ENCODE measurements at regions not wholly inside any gene's neighbourhood (a gene's known extent, or its start where the extent isn't known, plus 50 kb on each side); places are given as distances from the start of the nearest gene placed in this dataset.

DNA sequence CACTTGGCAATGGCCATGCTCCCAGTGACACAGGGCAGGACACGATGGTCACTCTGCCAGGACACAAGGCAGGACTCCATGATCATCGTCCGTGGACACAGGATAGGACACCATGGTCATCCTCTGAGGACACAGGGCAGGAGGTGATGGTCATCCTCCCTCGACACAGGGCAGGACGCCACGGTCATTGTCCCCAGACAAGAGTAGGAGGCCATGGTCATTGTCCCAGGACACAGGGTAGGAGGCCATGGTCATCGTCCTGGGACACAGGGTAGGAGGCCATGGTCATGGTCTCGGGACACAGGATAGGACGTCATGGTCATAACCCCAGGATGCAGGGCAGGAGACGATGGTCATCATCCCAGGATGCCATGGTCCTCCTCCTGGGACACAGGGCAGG lies 289.2 kb downstream of the TCERG1L start:
- Histone ChIP-seq H3K79me1 (ENCODE audit: insufficient read depth, low read depth, low read length, poor library complexity, severe bottlenecking) (no peaks in the 10 kb centered on the region), H4K5ac (ENCODE audit: insufficient read length, low read depth, low read length) (no peak overlapping the region), H2BK20ac (ENCODE audit: low read depth, low read length, poor library complexity, severe bottlenecking) (no peak overlapping the region), H4K91ac (ENCODE audit: insufficient read length, low read depth, low read length) (no peak overlapping the region), H3K27ac (ENCODE audit: insufficient read length, low read depth, low read length) (no peak overlapping the region), H3K4me2 (ENCODE audit: insufficient read depth, insufficient read length, low read length) (no peak overlapping the region), H3K23me2 (ENCODE audit: insufficient read length, low read depth, low read length, poor library complexity, severe bottlenecking) (no peaks in the 10 kb centered on the region), H2BK15ac (ENCODE audit: low read depth, low read length) (no peak overlapping the region), H2BK5ac (ENCODE audit: insufficient read length, low read length) (no peak overlapping the region), H3K79me2 (ENCODE audit: insufficient read depth, low read length) (no peaks in the 10 kb centered on the region), H3K9ac (ENCODE audit: extremely low read depth, insufficient read length, low read length) (no peak overlapping the region), H2AK5ac (ENCODE audit: insufficient read length, low read length) (no peak overlapping the region), H3K23ac (ENCODE audit: insufficient read length, low read depth, low read length) (no peak overlapping the region), H3K9me3 (ENCODE audit: control insufficient read depth, low read depth, low read length) (no peaks in the 10 kb centered on the region), H2BK120ac (ENCODE audit: low read depth, low read length, poor library complexity, severe bottlenecking) (no peak overlapping the region), H3K18ac (ENCODE audit: insufficient read length, low read depth, low read length) (no peak overlapping the region), H2BK12ac (ENCODE audit: insufficient read length, low read depth, low read length) (no peak overlapping the region), H3T11ph (ENCODE audit: low read length) (no peak overlapping the region), H3K56ac (ENCODE audit: insufficient read length, low read depth, low read length) (no peak overlapping the region), H3K4ac (ENCODE audit: low read depth, low read length) (no peak overlapping the region), H4K20me1 (ENCODE audit: control insufficient read depth, insufficient read depth, insufficient read length) (no peaks in the 10 kb centered on the region), H3K14ac (ENCODE audit: insufficient read depth, low read length) (peak overlapping the region; percentile 11; the same call in 1 of the 2 replicates), H2AFZ (ENCODE audit: low read length) (no peak overlapping the region), H3K27me3 (ENCODE audit: insufficient read depth, low read length) (no peaks in the 10 kb centered on the region), H4K8ac (replicated peaks; ENCODE audit: insufficient read length, low read depth, low read length) (peak overlapping the region; percentile 36), H3K4me1 (ENCODE audit: insufficient read depth, low read length) (no peaks in the 10 kb centered on the region)
- Mint-ChIP-seq H3K27ac (no peak overlapping the region), H3K36me3 (ENCODE audit: insufficient read depth in 1 of 3, low read depth in 3 of 3) (no peaks in the 10 kb centered on the region; a peak in 1 of 7 replicates), H3K4me3 (no peak overlapping the region), H3K9me3 (no peaks in the 10 kb centered on the region; a peak in 1 of 5 replicates), H3K4me1 (peaks cover 6 to 10% of the 10 kb centered on the region in 2 experiments; a peak in 3 of 4 replicates), H3K27me3 (ENCODE audit: low read depth) (peaks cover 2% of the 10 kb centered on the region)
- TF ChIP-seq, protein P1, sequence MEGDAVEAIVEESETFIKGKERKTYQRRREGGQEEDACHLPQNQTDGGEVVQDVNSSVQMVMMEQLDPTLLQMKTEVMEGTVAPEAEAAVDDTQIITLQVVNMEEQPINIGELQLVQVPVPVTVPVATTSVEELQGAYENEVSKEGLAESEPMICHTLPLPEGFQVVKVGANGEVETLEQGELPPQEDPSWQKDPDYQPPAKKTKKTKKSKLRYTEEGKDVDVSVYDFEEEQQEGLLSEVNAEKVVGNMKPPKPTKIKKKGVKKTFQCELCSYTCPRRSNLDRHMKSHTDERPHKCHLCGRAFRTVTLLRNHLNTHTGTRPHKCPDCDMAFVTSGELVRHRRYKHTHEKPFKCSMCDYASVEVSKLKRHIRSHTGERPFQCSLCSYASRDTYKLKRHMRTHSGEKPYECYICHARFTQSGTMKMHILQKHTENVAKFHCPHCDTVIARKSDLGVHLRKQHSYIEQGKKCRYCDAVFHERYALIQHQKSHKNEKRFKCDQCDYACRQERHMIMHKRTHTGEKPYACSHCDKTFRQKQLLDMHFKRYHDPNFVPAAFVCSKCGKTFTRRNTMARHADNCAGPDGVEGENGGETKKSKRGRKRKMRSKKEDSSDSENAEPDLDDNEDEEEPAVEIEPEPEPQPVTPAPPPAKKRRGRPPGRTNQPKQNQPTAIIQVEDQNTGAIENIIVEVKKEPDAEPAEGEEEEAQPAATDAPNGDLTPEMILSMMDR (conservative IDR thresholded peaks at IDR 0.05): no peak
- no CpG with 5 or more reads among the region's 10 CpGs for WGBS (ENCODE audit: extremely low coverage, insufficient read length, low lambda C conversion rate)
- no peak for DNase-seq

Measured in H9 (cell line).